NCI-H1436 treated with DMSO at 0.1 percent for 48 hours (cell line): ENCODE measurements at regions not wholly inside any gene's neighbourhood (a gene's known extent, or its start where the extent isn't known, plus 50 kb on each side); places are given as distances from the start of the nearest gene placed in this dataset.
A peak's percentile ranks its signal among the peaks of the same experiment; 100 is the strongest.

Experiments used
- DNase-seq: peaks from one replicate; lab custom pipeline; 2025; lab: John Stamatoyannopoulos, UW

DNA sequence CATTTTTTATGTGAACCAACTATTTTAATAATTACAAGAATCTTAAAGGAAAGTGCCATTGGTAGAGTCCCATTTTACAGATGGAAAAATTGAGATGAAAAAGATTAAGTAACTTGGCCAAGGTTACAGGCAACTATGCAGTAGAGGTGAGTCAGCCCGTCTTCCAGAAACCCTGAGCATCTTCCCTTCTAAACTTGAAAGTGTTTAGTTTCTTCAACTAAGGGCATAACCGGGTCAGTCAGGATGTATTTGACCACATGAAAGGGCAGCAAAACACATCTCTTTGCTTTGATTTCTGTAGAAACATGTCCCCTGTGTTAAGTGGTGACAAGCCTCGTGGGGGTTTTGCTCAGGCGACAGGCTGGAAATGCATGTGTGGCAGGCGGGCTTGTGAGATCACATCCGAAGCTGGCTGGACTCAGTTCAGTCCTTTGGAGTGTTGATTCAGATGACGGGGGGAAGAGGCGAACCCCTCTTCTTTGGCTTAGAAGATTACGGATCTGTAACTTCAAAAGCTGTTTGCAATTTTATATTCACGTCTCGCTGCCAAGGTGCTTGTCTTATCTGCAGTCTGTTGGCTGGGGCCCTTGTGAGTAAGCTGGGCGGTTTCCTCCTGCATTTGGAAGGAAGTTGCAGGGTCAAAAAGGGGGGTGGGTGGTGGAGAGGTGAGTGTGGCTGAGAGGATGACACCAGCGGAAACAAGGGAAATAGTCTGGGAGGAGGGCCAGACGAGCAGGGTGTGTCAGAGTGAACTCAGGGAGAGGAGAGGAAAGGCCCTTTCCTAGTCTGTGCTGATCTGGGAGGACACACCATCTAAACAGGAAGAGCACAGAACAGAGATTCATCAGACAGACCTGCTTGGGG lies 78.9 kb upstream of the RPS23 start:
- no peak for DNase-seq

DNA sequence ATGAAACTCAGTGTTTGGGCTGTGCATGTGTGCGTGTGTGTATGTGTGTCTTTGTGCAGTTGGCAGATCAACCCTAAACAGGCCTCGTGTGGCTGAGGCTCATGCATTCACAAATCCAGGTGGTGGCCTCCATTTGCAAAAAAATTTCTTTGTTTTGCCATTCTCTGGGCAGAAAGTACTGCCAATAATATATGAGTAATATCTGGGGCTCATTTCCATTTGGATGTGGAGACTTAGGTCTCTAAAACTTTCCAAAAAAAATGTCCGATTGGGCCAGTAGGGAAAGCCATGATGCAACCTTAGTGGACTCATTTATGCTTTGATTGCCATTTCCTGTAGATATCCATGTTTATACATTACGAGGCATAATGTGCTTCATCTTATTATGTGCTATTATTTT lies 77.9 kb upstream of the RPS23 start:
- no peak for DNase-seq

DNA sequence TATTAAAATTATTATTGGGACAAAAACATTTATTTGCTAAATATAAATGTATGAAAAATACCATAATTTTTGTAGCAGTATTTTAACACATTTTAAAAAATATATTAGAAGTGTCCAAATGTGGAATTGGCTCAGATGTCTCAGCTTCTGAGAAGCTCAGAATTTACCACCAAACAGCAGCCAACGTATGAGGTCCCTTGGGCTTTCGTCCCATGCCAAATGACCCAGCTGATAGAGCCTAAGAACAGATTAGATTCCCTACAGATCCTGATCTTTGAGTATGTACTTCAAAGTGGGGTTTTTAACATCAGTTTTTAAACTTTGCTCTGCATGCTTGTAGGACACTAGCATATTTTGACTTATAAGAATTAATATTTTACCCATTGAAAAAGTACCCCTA lies 77.3 kb upstream of the RPS23 start:
- no peak for DNase-seq

DNA sequence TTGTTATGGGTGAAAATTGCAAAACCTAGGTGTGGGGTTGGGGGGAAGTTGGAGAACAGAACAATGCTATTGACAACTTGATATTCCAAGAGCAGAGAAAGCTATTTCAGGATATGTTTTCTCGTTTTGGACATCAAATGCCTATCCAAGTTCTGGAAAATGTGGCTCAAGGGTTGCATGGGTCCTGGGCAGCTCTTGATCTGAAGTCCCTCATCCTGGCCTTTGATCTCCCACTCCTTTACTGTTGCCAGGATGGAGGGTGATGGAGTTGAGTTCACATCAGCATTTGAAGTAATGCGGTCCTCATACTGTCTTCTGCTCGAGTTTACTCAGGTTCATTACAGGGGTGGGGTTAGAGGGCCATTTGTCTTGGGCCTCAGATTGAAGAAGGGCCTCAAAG lies 76.9 kb upstream of the RPS23 start:
- DNase-seq, result no peak

DNA sequence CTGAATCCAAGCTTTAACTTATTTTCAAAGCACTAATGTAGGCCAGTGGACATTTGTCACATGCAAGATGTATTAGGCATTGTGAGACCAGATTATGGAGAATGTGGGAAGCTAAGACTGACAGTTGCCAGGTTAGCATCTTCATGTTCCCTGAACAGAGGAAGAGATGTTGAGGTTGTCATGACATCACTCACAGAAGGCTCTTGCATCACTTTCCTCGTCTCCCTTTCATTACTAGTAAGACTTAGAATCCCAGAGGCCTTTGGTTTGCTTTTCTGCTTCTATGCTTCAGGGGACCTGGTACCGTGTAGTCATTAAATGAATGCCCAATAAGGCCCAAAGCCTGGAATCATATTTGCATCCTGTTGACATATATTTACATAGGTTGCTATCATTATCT lies 76.4 kb upstream of the RPS23 start:
- DNase-seq, result no peak

DNA sequence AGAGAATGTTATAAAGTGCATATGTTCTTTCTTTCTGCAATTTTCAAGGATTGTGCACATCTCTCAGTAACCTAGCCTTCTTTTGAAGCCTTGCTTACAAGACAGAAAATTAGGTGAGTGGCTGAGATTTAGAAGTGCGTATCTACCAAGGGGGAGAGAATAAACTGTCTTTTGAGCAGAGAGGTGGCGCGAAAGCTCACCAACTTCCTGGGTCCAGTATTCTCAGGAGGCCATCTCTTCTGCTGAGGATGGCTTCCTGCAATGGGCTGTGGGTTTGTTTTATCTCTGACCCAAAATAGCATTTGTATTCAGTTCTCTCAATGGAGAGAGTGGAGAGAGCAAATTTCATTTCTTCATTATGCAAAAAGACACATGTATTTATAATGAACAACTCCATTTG lies 75.4 kb upstream of the RPS23 start:
- DNase-seq, result no peak

DNA sequence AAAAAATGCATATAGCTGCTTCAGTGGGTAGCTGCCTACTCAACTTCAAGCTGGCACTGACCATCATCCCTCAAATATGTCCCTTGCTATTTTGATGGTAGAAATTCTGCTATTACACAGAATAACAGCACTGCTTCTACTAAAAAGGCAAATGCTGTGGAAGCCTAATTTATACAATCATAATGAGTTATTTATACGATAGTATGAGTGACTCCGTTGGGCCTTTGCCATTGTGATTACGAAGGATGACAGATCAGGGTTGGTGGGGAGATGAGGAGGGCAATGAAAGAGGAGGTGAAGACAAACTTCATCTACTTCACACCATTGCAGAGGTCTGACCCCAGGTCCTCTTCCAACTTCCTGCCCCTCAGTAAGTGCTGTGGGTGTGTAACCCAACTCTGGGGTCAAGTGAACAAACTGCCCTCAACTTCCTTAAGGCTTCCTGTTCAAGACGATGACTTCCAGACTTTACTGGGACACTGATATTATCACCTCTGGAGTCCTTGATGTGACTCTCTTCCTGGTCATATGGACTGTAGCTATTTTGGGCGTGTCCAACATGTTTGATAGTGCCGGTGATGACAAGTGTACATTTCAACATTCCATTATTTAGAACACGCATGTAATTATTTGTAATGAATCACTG lies 74.1 kb upstream of the RPS23 start:
- no peak for DNase-seq

DNA sequence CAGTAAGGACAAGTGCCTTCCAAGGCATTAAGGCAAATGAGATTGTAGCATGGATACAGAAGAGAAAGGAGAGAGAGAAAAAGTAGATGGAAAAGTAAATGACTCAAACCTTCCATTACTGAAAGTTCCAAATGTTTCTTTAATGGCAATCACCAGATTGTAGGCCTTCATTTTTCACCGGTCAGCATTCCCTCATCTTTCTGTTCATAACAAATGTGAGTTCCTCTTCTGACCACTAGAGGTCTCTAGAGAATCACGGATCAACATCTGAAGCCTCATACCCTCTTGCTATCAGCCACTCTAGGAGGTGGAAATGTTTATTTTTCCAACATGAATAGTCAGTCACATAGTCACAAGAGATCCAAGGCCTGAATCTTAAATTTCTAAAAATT lies 73.6 kb upstream of the RPS23 start:
- peak; percentile 5 for DNase-seq

DNA sequence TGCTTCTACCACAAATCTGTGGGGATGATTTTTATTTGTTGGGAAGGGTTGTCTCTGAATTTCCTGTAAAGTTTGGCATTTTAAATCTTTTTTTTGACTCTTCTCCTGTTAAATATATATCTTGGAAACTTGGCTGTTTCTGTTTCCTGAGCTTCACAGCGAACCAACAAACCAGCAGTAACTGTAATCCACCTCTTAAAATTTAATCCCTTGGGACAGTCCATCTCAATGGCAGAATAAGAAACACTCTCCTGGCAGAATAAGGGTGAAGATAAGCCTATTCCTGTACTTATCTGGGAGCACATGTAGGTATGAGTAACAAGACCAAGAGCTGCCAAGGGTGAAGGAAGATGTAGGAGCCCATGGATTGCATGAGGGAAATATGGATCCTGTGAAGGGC lies 73.1 kb upstream of the RPS23 start:
- no peak for DNase-seq

DNA sequence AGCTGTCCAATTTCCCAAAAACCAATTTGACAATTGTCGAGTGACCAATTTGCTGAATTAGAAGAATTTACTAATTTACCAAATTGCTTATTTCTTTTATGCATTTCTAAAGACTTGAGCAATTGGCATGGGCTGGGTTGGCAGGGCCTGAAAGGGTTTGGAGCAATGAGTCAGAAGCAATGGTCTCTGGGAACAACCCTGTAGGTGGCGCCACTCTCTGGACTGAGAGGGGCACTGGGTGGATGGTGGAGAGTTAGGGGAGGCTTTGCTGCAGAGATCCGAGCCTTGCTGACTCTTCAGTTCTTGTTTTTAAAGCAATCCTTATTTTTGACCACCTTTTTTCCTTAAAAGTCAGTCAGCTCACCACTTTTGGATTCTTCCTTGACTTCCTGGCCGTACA lies 71.5 kb upstream of the RPS23 start:
- DNase-seq, result no peak

DNA sequence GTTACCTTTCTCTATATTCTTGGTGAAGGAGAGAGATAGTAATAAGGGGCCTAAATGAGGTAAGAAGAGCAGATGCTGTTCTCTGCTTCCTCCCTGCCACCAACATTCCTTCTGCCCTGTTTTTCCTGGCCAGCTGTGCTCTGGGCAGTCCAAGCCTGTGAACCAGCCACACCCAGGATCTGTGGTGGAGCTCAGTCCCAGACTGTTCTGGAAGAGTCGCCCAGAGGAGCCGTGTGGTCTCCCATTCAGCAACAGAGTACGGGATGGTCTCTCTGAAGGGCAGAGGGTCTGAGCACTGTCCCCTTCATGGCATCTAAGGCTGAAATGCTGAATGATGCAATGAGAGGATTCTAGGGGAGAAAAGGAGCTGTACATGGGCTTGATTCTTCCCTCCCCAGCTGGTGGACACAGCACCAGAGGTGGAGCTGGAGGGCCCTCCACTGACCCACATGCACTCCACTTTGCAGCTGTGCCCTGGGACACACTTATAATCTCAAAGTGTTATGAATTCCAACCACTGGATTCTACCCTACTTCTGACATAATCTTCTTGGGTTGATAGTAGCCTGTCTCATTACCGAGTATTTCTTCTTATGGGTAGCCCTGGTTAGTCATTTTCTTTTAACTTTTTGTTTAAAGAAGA lies 70.8 kb upstream of the RPS23 start:
- DNase-seq, result no peak

DNA sequence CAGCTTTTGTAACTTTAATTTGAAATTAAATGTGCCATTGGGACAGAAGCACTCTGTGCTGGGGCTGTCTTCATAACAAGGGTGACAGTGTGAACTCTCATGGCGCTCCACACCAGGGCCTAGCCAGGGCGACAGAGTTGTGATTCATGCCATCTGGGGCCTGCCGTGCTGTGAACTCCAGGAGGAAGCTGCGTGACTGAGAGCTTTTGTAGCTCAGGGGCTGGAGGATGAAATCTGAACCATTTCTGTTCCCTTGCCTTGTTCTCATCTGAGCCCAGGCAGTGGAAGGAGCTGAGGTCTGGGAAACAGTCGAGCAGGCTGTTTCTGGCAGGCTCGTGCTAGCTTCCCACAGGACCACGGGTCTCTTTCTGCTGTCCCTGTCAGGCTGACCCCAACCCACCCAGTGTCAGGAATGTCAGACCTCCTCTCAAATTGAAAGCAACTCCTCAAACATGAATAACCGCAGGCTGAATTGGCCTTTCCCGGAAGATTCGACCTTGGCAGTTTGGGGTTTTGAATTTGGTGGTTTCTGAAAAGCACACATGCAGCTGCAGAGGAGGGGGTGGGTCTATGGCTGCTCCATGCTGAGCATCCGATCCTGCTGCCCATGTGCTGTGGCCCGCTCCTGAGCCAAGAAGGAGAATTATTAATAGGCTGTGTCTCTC lies 69.2 kb upstream of the RPS23 start:
- DNase-seq, result no peak

DNA sequence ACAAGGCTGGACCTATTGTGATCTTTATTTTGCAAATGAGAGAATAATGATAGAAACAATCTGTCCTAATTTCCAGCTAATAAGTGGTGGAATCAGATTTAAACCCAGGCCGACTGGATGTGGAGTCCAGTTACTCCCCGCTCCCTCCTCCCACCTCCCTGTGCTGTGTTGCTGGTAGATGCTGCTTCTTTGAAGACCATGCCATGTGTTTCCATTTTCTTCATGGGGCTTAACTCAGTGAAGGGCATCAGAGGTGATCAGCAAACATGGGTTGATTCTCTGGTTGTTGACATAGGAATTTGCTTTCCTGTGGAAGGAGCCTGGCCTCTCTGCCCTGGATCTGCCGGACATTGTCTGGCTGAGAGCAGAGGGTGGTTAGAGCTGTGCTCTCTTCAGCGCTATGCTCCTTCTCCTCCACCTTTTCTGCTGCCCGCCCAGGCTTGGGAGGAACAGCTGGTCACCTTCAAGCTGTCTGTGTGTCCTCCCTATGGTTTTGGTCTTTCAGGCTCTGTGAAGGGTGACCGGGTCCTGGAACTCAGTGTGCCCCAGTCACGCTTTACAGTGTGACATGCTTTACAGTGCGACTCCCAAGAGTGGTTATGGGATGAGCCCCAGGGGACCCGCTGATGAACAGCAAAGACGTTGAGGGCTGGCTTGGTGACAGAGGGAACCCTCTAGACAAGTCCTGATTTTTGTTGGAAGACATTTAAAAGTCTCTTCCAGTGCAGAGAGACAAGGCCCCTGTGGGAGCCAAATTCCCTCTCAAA lies 68.4 kb upstream of the RPS23 start:
- DNase-seq, result no peak

DNA sequence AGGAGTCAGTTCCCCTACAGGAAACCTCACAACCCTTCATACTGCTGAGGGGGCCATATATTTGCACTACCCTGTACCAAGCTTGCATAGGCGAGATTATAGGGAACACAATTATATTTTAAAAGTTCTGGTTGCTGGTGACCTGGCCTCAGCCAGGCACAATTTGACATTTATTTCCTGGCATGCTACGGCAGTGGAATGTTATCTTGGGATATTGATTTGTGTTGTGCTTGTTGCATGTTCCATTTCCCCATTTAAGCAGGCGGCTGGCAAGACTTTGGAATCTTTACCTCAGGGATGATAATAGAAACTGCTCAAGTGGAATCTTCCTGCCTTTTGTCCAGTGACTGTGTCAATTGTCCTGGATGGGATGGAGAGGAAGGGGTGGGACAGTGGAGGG lies 67.0 kb upstream of the RPS23 start:
- DNase-seq, result no peak

DNA sequence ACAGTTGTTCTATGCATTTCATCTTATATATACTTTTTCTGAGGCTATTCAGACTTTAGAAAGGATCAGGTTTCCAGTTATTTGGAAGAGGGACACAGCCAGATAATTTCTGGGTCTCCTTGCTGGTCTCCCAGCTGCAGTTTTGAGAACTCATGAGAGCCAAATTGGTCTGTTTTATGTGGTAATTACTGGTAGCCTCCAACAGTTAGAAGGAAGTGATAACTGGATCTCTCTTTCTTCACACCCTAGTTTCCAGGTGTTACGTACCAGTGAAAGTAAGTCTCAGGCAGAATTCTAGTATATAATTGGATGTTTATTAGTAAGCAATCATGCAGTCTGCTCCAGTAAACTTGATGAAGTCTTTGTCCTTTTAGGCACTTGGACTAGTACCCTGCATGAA lies 63.2 kb upstream of the RPS23 start:
- no peak for DNase-seq

DNA sequence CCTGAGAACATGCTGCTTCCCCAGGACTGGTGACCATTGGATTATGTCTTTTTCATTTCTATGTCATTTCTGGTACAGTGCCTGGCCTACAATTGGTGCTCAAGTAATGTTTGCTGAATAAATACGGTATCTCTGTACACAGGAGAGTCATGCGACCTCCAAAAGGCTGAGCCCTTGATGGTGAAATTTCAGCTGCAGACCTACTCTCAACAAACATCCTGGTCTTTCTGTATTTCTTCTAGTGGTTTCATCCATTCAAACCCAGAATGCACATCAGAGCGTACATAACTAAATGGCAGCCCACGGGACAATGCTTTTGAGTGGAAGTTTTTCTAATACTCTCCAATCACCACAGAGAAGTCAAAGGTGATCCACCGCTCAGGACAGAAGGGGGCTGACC lies 62.6 kb upstream of the RPS23 start:
- DNase-seq, result no peak

DNA sequence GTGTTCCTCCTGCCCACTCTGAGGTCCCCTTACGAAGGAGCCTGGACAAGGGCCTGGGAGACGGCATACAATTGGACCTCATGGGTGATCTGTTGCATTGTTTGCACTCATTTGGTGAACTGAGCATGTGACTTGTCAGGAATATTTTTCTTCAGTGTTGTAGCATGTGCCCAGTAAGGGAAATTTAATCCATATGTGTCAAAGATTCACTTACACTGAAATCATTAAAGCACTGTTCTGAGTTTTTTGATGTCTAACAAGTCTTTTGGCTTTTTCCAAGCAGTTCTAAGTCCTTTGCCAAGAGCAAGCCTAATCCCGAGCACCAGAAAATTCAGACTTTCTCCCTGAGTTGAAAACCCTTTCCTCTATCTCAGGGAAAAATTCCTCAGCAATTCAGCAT lies 61.6 kb upstream of the RPS23 start:
- DNase-seq, result no peak

DNA sequence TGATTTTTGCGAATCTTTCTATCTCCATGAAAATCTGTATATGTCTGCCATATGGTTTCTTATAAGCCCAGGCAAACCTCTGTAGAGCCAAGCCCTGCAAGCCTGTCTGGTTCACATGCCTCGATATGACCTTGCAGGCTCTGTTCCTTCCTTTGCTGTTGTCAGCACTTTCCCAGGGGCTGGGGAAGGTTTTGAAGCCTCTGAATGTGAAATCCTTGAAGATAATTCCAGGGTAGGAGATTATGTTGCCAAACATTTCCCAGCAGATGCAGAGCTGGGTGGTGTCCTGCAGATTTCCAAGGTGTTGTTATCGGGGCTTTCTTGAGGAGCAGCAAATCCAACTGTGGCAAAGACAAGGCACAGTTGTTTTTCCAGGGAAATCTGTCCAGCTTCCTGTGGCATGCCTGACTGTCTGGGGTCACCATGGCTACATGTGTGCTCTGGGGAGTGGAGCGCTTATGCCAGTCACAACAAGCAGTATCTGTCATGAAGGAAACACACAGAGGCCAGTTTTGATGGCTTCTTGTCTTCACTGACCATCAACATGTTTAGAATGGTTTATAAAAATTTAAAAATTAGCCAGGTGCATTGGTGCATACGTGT lies 60.7 kb upstream of the RPS23 start:
- DNase-seq, result no peak

DNA sequence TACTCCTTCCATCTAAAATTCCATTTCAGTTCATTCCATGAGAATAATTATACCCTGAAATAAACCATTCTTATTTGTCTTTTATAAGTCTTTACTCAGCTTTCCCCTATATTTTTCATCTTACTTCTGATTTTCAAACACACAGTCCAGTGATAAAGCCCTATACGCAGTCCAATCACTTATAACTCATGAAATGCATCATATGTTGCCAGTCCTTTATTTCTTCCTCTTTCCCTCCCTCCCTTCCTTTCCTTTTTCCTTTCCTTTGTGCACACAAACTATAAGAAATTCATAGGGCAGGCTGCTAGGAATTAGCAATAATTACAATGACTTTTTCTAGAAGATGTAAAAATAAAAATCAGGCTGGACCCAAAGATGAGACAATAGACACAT lies 58.8 kb upstream of the RPS23 start:
- DNase-seq, result no peak

DNA sequence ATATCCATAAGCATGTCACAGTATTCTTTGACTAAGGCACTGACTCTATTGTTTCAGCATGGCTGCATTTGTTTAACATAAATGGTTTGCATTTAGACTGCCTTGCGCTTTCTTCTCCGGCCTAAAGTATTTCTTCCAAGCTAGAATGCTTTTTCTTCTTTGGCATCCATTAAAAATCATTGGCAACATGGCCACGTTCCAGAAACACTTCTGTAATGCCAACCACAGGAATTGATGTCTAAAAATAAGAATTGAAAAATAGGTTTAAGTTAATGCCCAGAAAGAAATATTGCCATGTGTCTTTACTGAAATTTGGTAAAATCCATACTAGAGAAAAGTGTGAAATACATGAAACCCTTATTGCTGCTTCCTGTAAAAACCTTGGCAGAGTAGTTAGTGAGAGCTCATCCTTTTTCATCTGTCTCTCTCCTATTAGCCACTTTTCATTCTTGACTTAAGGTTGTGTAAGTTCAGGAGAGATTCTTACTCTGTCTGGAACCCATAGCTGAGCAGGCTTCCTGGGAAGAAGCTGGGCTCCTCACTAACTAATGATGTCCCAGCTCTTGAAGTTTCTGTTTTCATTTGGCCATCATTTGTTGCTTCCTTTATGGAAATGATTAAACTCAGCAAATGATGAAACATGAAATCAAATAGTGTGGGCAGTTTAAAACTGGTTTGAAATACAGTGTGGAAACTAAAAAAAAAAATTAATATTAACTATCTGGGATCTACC lies 58.2 kb upstream of the RPS23 start:
- DNase-seq, result no peak

DNA sequence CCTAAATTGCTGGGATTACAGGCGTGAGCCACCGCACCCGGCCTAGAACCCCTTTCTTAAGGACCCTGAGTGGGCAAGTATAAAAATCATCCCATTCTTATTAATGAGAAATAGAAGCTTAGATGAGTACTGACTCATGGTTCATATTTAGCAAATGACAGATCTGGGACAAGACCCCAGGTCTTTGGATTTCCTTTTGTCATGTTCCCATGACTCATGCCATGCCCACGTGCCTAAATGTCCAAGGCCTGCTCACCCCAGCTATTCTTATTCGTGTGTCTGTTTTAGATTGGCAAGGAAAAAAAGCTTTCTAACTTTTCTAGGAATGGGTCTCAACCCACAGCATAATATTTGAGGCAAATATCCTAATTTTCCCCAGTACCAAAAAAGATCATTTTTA lies 57.7 kb upstream of the RPS23 start:
- DNase-seq, result no peak
